Upper lobe of left lung (tissue), 4 donors: ENCODE measurements at regions not wholly inside any gene's neighbourhood (a gene's known extent, or its start where the extent isn't known, plus 50 kb on each side); places are given as distances from the start of the nearest gene placed in this dataset.

ENCODE experiments used
- EP300 ChIP-seq, 4 donors: sonication (generic); formaldehyde crosslinking; IDR thresholded peaks; one replicate each; pipeline ENCODE4 v1.5.1; 2017; ENCODE audit warnings: antibody characterized with exemption in 4 of 4, control low read depth in 2 of 4
- TF ChIP-seq, protein P1 (sequence below), 6 experiments: fragments of 450-650 bp in 4 of 6; fragments of 200-600 bp in 2 of 6; sonication (generic) in 2 of 6; IDR thresholded peaks; one replicate each; pipeline ENCODE4 v1.5.1; 2016 to 2019; ENCODE audit warnings: antibody characterized with exemption in 6 of 6

- no peak for TF ChIP-seq EP300 (IDR thresholded peaks at IDR 0.05)
- TF ChIP-seq, protein P1, sequence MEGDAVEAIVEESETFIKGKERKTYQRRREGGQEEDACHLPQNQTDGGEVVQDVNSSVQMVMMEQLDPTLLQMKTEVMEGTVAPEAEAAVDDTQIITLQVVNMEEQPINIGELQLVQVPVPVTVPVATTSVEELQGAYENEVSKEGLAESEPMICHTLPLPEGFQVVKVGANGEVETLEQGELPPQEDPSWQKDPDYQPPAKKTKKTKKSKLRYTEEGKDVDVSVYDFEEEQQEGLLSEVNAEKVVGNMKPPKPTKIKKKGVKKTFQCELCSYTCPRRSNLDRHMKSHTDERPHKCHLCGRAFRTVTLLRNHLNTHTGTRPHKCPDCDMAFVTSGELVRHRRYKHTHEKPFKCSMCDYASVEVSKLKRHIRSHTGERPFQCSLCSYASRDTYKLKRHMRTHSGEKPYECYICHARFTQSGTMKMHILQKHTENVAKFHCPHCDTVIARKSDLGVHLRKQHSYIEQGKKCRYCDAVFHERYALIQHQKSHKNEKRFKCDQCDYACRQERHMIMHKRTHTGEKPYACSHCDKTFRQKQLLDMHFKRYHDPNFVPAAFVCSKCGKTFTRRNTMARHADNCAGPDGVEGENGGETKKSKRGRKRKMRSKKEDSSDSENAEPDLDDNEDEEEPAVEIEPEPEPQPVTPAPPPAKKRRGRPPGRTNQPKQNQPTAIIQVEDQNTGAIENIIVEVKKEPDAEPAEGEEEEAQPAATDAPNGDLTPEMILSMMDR (IDR thresholded peaks at IDR 0.05), result no peak
These were observed 1205.2 kb upstream of the MIR17HG start for GRCh38 chr13:90142251-90142650.
